ENCODE measurements at regions not wholly inside any gene's neighbourhood (a gene's known extent, or its start where the extent isn't known, plus 50 kb on each side); places are given as distances from the start of the nearest gene placed in this dataset.

DNA sequence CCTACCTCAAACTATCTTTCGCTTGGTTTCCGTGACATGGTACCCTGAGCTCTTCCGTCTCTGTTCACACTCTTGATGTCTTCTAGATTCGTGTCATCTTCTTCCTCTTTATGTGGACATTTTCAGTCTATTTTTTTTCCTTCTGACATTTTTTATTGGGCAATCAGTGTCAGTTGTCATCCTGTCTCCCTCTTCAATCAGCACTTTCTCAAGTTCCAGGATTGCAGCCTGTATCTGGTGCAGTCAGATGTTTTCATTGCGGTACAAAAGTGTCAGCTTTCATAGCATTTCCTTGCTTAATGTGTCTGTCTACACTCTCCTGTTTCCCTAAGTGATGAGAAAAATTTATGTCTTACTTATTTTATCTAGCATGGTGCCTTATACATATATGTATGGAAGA lies 51.1 kb upstream of the ETV1 start:
- TF ChIP-seq, protein P1, sequence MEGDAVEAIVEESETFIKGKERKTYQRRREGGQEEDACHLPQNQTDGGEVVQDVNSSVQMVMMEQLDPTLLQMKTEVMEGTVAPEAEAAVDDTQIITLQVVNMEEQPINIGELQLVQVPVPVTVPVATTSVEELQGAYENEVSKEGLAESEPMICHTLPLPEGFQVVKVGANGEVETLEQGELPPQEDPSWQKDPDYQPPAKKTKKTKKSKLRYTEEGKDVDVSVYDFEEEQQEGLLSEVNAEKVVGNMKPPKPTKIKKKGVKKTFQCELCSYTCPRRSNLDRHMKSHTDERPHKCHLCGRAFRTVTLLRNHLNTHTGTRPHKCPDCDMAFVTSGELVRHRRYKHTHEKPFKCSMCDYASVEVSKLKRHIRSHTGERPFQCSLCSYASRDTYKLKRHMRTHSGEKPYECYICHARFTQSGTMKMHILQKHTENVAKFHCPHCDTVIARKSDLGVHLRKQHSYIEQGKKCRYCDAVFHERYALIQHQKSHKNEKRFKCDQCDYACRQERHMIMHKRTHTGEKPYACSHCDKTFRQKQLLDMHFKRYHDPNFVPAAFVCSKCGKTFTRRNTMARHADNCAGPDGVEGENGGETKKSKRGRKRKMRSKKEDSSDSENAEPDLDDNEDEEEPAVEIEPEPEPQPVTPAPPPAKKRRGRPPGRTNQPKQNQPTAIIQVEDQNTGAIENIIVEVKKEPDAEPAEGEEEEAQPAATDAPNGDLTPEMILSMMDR (IDR thresholded peaks at IDR 0.05; ENCODE audit: extremely low read depth in 1 of 2, insufficient read depth in 1 of 2, low read depth in 1 of 2, low read length in 2 of 2), result no peak
- no peak for TF ChIP-seq EZH2 (IDR thresholded peaks at IDR 0.05; ENCODE audit: borderline replicate concordance, low read depth, low read length, severe bottlenecking)
- no peak for TF ChIP-seq POLR2A (IDR thresholded peaks at IDR 0.05; ENCODE audit: low read depth, low read length)

Measured in endothelial cell of umbilical vein (primary cell).